GM19239 (cell line): ENCODE measurements at regions not wholly inside any gene's neighbourhood (a gene's known extent, or its start where the extent isn't known, plus 50 kb on each side); places are given as distances from the start of the nearest gene placed in this dataset.

Experiments used
- DNase-seq: peaks from one replicate; pipeline ENCODE4 v3.0.0; 2011; ENCODE audit warnings: low spot score; ENCODE audit not compliant: insufficient read length
- FAIRE-seq: peaks from 2 replicates; lab custom pipeline; 2011; peaks lifted over from hg19 to GRCh38; lab: Jason Lieb, UNC

- DNase-seq: no peak
Observed at GRCh38 chr10:4775808-4776207, 50.2 kb upstream of the AKR1E2 start.

GRCh38 chr10:4772202-4772570, 53.8 kb upstream of the AKR1E2 start:
- FAIRE-seq (no peak), DNase-seq (no peak)

More at GRCh38 chr10:4775808-4776207, 50.2 kb upstream of the AKR1E2 start:
- no peak for FAIRE-seq

GRCh38 chr10:4771554-4772201, 54.3 kb upstream of the AKR1E2 start:
- DNase-seq (no peak), FAIRE-seq (no peak)

GRCh38 chr10:4770801-4771553, 55.0 kb upstream of the AKR1E2 start:
- FAIRE-seq (no peak), DNase-seq (no peak)

GRCh38 chr10:4768416-4768815, 57.6 kb upstream of the AKR1E2 start:
- no peak for DNase-seq
- FAIRE-seq: no peak

GRCh38 chr10:4767033-4767814, 58.8 kb upstream of the AKR1E2 start:
- no peak for DNase-seq
- no peak for FAIRE-seq

- FAIRE-seq (no peak), DNase-seq (no peak)
Observed at GRCh38 chr10:4766454-4766853, 59.6 kb upstream of the AKR1E2 start.

- FAIRE-seq: no peak
Observed at GRCh38 chr10:4765428-4765827, 60.6 kb upstream of the AKR1E2 start.

GRCh38 chr10:4763960-4764428, 62.0 kb upstream of the AKR1E2 start:
- FAIRE-seq: no peak
- no peak for DNase-seq

More at GRCh38 chr10:4765428-4765827, 60.6 kb upstream of the AKR1E2 start:
- no peak for DNase-seq

- no peak for DNase-seq
- no peak for FAIRE-seq
Observed at GRCh38 chr10:4763513-4763912, 62.5 kb upstream of the AKR1E2 start.

GRCh38 chr10:4758256-4758655, 67.8 kb upstream of the AKR1E2 start:
- no peak for FAIRE-seq
- DNase-seq: no peak

GRCh38 chr10:4755286-4755989, 70.6 kb upstream of the AKR1E2 start:
- FAIRE-seq: no peak
- DNase-seq: no peak

- no peak for DNase-seq
- no peak for FAIRE-seq
Observed at GRCh38 chr10:4754143-4754542, 71.9 kb upstream of the AKR1E2 start.

GRCh38 chr10:4751211-4751610, 74.8 kb upstream of the AKR1E2 start:
- no peak for FAIRE-seq
- no peak for DNase-seq

- FAIRE-seq (no peak), DNase-seq (no peak)
Observed at GRCh38 chr10:4749271-4749574, 76.8 kb upstream of the AKR1E2 start.

GRCh38 chr10:4748491-4749270, 77.3 kb upstream of the AKR1E2 start:
- FAIRE-seq: no peak
- no peak for DNase-seq

- FAIRE-seq: no peak
- no peak for DNase-seq
Observed at GRCh38 chr10:4742217-4742616, 83.8 kb upstream of the AKR1E2 start.

GRCh38 chr10:4740471-4740870, 85.5 kb upstream of the AKR1E2 start:
- no peak for DNase-seq

GRCh38 chr10:4736608-4737007, 89.4 kb upstream of the AKR1E2 start:
- DNase-seq: no peak
- no peak for FAIRE-seq

More at GRCh38 chr10:4740471-4740870, 85.5 kb upstream of the AKR1E2 start:
- FAIRE-seq: no peak

GRCh38 chr10:4736183-4736582, 89.8 kb upstream of the AKR1E2 start:
- DNase-seq (no peak), FAIRE-seq (no peak)
